Ureter (tissue), 1 donor: ENCODE measurements at regions not wholly inside any gene's neighbourhood (a gene's known extent, or its start where the extent isn't known, plus 50 kb on each side); places are given as distances from the start of the nearest gene placed in this dataset.

Experiments used
- DNase-seq: peaks from one replicate; pipeline ENCODE4 v3.0.0-alpha.2; 2020; ENCODE audit warnings: low spot score
- donor health status: DM: yes; HTN: yes; CAD: no.

GRCh38 chr6:44500074-44500473, 112.6 kb downstream of the CDC5L start:
- no peak for DNase-seq

GRCh38 chr6:44503471-44503870, 116.0 kb downstream of the CDC5L start:
- no peak for DNase-seq

DNA sequence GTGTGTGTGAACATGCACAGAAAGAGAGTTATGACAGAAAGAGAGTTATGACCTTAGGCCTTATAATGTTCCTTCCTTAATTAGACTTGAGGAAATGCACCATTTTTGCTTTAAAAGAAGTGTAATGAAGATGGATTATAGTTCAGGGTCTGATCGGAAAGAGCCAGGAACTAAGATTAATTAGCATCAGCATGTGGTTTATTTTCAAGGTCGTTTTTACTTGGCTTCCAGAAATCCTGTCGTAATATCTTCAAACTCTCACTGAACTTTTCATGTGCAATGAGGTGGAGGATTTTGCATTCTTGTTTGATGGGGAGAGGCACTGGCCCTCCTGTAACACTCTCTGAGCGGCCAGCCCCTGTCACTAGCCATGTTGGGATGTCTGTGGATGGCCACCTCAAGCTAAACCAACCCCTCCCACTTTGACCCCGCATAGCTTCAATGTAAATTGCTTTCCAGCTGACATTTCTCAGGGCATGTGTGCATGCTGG, 116.8 kb downstream of the CDC5L start:
- no peak for DNase-seq

GRCh38 chr6:44505751-44506150, 118.2 kb downstream of the CDC5L start:
- DNase-seq, result no peak

DNA sequence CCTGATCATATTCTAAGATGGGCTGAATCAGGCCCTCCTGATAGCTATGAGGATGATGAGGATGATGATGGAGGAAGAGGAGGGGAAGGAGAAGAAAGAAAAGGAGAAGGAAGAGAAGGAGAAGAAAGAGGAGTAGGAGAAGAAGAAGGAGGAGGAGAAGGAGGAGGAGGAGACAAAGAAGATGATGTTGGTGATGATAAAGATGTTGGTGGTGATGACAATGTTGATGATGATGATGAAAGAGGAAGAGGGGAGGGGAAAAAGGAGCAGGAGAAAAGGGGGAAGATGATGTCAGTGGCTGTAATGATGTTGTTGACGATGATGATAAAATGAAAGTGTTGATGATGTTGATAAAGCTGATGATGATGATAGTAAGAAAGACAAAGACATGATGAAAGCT, 119.5 kb downstream of the CDC5L start:
- DNase-seq, result no peak

DNA sequence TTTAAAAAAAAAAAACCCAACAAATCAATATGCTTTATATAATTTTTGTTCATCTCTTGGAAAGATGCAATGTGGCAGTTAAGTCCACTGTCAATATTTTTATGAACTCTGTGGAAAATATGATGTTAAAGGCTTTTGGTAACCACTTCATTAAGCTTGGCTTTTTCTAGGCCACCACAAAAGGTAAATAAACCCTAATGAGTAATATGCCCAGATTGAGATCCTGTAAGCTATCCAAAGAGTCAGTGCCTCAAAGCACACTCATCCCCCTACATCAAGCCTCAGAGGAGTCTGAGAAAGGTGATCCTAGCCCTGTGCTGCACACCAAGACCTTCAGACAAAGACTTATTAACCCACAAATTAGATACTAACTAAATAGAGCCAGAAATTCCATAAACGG, 121.1 kb downstream of the CDC5L start:
- no peak for DNase-seq

- DNase-seq, result no peak
These were observed 123.6 kb downstream of the CDC5L start for GRCh38 chr6:44511126-44511525.

DNA sequence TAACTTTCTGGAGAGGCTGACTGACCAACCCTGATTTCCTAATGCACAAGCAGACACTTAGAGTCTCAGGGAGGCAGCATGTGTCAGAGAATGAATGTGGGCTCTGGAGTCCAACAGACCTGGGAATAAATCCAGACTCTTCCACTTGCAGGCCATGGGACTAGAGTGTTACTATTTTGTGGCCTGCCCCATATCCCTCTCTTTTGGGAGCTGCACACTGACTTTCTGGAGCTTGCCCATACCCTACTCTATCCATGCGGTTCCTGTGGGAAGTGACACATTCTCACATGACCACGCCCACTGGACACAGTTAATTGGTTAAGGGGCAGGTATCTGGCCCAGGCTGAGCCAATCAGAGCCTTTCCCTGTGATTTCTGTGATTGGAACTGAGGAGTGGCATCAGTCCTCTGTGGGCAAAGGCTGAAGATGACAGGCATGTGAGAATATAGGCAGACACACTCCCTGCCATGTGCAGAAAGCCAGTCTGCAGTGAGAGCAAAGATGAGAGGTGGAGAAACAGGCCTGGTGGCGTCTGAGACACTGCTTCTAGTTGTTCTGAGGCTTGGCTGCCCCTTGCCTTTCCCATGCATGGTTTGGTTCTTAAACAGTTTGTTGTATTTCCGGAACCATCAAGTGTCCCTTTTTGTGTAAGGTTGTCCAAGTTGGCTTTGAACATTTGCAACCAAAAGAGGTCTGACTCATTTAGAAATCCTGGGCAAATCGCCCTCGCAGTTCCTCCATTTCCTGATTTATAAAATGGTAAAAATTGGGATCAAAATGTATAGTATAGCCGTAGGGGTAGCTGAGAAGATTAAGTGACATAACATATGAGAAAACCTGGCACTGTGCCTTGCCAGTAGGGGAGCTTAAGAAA, 125.6 kb downstream of the CDC5L start:
- no peak for DNase-seq

DNA sequence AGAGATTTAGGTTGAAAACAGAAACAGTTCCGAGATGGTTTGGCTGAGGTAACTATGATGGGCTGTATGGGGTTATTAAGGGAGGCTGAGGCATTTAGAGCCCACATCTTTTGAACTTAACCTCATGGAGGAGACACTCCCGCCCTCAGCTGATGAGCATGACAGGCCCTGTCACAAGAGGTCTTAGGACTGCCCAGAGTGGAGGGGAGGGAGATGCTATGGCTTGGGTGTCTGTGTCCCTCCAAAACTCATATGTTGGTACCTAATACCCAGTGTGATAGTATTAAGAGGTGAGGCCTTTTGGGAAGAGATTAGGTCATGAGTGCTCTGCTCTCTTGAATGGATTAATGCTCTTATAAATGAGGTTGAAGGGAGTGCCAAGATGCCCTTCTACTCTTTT, 126.6 kb downstream of the CDC5L start:
- no peak for DNase-seq

GRCh38 chr6:44514576-44515193, 127.2 kb downstream of the CDC5L start:
- no peak for DNase-seq

- no peak for DNase-seq
These were observed 135.4 kb downstream of the CDC5L start for GRCh38 chr6:44522871-44523270.

- no peak for DNase-seq
These were observed 137.1 kb downstream of the CDC5L start for GRCh38 chr6:44524476-44525227.

GRCh38 chr6:44525761-44526351, 138.3 kb downstream of the CDC5L start:
- no peak for DNase-seq

DNA sequence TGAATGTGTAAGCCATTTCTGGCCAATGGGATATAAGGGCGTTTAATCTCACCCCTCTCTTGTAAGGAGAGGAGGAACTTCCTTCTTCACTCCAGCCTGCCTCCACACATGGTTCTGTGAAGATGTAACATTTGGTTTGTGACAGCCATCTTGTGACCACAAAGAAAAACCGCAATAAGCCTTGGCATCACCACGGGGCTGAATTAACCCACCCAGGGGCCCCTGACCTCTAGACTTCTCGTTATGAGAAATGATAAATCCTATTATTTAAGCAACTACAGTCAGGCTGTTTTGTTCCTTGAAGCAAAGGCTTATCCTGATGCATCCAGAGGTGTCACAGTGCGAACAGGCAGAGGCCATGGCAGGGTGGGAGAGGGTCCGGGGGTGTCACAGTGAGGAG, 139.7 kb downstream of the CDC5L start:
- no peak for DNase-seq

DNA sequence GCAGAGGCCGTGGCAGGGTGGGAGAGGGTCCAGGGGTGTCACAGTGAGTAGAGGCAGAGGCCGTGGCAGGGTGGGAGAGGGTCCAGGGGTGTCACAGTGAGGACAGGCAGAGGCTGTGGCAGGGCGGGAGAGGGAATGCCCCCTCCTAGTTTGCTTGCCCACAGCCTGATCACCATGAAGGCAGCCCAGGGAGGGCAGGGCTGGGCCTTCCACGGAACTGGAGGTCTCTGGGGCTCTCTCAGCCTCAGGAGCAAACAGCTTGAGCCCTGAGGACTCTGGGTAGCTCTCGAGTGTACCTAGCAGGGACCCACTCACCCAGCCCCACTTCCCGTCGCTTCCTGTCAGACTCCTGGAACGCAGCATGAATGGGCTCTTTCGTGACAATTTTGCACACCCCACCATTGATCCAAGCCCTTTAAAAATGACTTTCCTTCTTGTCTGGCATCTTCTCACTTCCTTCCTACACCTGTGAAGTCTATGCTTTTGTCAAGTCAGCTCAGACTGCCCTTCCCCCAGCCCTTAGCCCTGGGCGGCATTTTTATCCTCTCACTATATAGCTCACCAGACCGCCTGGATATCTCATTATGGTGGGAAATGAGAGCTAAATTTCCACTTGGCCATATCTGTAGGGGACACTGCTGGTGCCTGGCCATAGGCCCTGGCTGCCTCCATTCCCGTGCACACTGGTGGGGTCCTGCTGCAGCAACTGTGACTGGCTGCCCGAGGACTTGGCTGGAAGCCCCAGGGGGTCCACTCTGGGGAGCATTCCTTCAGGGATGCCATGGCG, 140.3 kb downstream of the CDC5L start:
- DNase-seq, result no peak

- DNase-seq, result no peak
These were observed 140.8 kb downstream of the CDC5L start for GRCh38 chr6:44528370-44528644.

DNA sequence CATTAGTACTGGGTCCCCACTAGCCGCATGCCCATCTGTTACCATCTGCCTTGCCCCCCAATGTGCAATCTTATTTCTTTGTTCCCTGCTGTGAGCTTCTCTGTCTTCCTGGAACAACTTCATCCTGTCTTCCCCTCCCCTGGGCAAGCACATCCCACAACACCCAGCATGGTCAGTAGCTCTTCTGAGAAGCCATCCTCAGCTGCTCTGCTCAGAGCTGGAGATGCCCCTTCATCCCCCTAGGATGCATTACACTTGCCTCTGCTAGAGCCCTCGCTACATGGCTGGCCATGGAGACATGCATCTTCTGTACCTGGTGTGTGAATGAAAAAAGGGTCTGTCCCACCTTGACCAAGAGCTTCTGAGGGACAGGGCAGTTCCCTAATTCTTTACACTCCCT, 141.2 kb downstream of the CDC5L start:
- no peak for DNase-seq

DNA sequence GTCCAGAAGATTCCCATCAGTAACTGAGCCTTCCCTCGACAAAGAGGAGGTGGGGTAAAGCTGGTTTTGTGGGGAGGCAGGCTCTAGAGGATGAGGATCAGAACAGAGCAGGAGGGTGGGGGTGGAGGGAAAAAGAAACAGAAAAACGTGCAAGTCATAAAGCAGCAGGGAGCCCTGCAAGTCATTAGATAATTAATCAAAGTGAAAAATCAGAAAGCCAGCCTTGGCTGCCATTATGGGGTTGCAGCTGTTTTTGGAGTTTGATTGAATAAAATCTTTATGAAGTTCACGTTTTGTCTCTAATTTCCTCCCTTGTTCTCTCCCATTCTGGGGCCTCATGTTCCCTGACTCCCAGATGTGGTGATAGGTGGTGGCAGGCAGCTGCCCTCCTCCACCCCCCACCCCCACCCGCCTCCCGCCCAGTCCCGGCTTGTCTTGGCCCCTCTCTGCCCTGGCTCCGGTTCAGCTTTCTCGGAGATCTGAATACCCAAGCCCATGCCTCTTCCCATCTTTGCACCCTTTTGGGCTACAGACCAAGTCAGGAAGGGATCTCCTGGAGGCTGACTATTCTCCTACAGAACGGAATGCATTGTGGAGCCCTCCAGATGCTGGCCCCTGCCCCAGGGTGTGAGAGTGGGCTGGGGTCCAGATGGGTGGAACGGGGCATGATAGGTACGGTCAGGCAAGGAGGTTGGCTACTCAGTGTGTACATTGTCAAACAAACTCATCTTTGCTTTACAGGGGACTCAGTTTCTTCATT, 141.8 kb downstream of the CDC5L start:
- no peak for DNase-seq

DNA sequence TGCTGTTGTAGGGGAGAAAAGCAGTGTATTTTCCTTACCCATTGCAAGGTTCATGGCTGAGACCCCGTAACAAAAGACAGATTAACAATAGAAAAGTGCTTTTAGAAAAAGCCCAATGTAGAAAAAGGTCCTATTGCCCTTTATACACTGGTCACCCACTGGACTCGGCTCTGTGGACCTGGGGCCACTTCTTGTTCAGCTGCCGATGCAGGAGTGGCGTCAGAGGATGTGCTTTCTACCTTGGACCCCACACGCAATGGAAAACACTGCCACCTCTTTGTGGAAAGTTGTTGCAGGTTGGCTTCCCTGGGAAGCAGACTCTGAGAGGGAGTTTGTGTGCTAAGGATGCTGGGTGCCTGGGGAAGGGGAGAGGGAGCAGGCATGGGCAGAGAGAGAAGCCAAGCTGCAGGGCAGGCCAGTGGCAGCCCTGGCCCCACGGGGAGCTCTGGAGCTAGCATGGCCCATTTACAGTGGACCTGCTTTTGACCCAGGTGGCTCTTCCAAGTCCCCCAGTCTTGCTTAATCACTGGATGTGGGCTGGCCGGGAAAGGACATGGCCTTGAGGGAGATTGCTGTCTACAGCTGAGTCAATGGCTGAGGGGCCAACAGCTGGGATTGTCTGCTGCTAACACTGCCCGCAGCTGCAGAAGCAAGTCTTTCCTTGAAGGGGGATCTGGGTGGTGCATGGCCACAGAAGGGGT, 142.9 kb downstream of the CDC5L start:
- no peak for DNase-seq

GRCh38 chr6:44530910-44531234, 143.4 kb downstream of the CDC5L start:
- no peak for DNase-seq
